ENCODE measurements at regions not wholly inside any gene's neighbourhood (a gene's known extent, or its start where the extent isn't known, plus 50 kb on each side); places are given as distances from the start of the nearest gene placed in this dataset.

DNA sequence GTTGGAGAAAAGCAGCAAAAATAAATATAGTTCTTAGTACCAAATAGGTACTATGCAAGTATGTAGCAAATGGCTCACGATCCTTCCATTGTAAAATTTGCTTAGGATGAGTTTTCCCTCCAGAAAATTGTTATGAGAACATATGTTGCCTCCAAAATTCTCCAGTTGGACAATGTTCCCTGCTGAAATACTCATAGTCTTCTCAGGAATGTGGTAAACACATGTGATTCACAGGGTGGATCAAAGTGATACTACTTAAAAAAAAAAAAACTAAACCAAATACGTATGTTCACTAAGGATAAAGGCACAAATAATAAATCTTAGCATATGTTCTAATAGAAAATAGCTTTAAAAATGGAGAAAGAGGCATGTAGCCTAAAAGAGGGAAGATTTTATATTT lies 84.3 kb upstream of the ZNF385D start:
- Histone ChIP-seq H3K4me2 (ENCODE audit: low read length) (no peak overlapping the region), H3K4me3 (replicated peaks in 1 of 2; ENCODE audit: low read depth in 1 of 2, low read length in 2 of 2) (no peak overlapping the region), H3K9me2 (ENCODE audit: insufficient read depth) (no peaks in the 10 kb centered on the region), H3K27ac (ENCODE audit: low read depth, low read length) (no peak overlapping the region), H3K9ac (ENCODE audit: low read length) (no peak overlapping the region), H3K27me3 (ENCODE audit: insufficient read depth, low read length) (no peaks in the 10 kb centered on the region), H2AFZ (ENCODE audit: low read depth, low read length, poor library complexity, severe bottlenecking) (no peak overlapping the region), H3K4me1 (ENCODE audit: control insufficient read depth in 1 of 2, insufficient read depth in 2 of 2, low read length in 2 of 2) (no peaks in the 10 kb centered on the region), H4K20me1 (ENCODE audit: insufficient read depth) (no peaks in the 10 kb centered on the region), H3K9me3 (ENCODE audit: control insufficient read depth in 1 of 2, insufficient read depth in 1 of 2, low read depth in 1 of 2, low read length in 2 of 2) (peaks cover 0 to 14% of the 10 kb centered on the region in 2 experiments; a peak in 1 of 4 replicates), H3K79me2 (ENCODE audit: insufficient read depth, low read length) (no peaks in the 10 kb centered on the region), H3K36me3 (ENCODE audit: control insufficient read depth in 1 of 2, insufficient read depth in 2 of 2, low read length in 2 of 2) (no peaks in the 10 kb centered on the region)
- POLR2A ChIA-PET = no interaction called here
- ATAC-seq = no peak
- intact Hi-C loops (cut with micrococcal nuclease) = no loop called here
- TF ChIP-seq YY1 (IDR thresholded peaks at IDR 0.05; ENCODE audit: extremely low read depth, insufficient replicate concordance, low read depth, low read length) (no peak), EZH2phosphoT487 (IDR thresholded peaks at IDR 0.05; ENCODE audit: borderline replicate concordance) (no peak), POLR2AphosphoS5 (IDR thresholded peaks at IDR 0.05; ENCODE audit: low read depth, low read length) (no peak), CBX3 (IDR thresholded peaks at IDR 0.05; ENCODE audit: low read depth) (no peak), JUND (IDR thresholded peaks at IDR 0.05) (no peak), ELF1 (IDR thresholded peaks at IDR 0.05; ENCODE audit: borderline replicate concordance, low read depth) (no peak), RAD21 (IDR thresholded peaks at IDR 0.05; ENCODE audit: low read depth) (no peak), SP1 (IDR thresholded peaks at IDR 0.05; ENCODE audit: low read depth) (no peak), EGR1 (IDR thresholded peaks at IDR 0.05; ENCODE audit: low read depth) (no peak), EZH2 (IDR thresholded peaks at IDR 0.05) (no peak), ZFX (IDR thresholded peaks at IDR 0.05) (no peak), SIN3A (IDR thresholded peaks at IDR 0.05; ENCODE audit: low read depth) (no peak), TCF7L2 (IDR thresholded peaks at IDR 0.05; ENCODE audit: borderline replicate concordance, extremely low read depth, insufficient read depth, insufficient read length) (no peak), CEBPB (IDR thresholded peaks at IDR 0.05; ENCODE audit: low read depth) (no peak), POLR2A (IDR thresholded peaks at IDR 0.05; ENCODE audit: borderline replicate concordance, extremely low read depth, insufficient read depth, insufficient read length) (no peak)
- TF ChIP-seq, protein P1, sequence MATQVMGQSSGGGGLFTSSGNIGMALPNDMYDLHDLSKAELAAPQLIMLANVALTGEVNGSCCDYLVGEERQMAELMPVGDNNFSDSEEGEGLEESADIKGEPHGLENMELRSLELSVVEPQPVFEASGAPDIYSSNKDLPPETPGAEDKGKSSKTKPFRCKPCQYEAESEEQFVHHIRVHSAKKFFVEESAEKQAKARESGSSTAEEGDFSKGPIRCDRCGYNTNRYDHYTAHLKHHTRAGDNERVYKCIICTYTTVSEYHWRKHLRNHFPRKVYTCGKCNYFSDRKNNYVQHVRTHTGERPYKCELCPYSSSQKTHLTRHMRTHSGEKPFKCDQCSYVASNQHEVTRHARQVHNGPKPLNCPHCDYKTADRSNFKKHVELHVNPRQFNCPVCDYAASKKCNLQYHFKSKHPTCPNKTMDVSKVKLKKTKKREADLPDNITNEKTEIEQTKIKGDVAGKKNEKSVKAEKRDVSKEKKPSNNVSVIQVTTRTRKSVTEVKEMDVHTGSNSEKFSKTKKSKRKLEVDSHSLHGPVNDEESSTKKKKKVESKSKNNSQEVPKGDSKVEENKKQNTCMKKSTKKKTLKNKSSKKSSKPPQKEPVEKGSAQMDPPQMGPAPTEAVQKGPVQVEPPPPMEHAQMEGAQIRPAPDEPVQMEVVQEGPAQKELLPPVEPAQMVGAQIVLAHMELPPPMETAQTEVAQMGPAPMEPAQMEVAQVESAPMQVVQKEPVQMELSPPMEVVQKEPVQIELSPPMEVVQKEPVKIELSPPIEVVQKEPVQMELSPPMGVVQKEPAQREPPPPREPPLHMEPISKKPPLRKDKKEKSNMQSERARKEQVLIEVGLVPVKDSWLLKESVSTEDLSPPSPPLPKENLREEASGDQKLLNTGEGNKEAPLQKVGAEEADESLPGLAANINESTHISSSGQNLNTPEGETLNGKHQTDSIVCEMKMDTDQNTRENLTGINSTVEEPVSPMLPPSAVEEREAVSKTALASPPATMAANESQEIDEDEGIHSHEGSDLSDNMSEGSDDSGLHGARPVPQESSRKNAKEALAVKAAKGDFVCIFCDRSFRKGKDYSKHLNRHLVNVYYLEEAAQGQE (IDR thresholded peaks at IDR 0.05; ENCODE audit: low read depth) = no peak
- TF ChIP-seq, protein P2, sequence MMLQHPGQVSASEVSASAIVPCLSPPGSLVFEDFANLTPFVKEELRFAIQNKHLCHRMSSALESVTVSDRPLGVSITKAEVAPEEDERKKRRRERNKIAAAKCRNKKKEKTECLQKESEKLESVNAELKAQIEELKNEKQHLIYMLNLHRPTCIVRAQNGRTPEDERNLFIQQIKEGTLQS (IDR thresholded peaks at IDR 0.05) = no peak
- RAD21 ChIA-PET (ENCODE audit: low non-redundant PET in 1 of 2, low total read pairs in 2 of 2, uncharacterized antibody in 2 of 2, unreplicated experiment in 2 of 2) = no interaction called here
- DNase-seq (ENCODE audit: low read depth, low spot score) = no peak
- no TSS peak for BruUV-seq (replicated peaks)
- CTCF ChIA-PET = no interaction called here
